Keratinocyte (primary cell): ENCODE measurements at regions not wholly inside any gene's neighbourhood (a gene's known extent, or its start where the extent isn't known, plus 50 kb on each side); places are given as distances from the start of the nearest gene placed in this dataset.

Experiments used
- EZH2 ChIP-seq: IDR thresholded peaks from one replicate; pipeline ENCODE4 v1.6.1; 2012; ENCODE audit warnings: inconsistent platforms, mild to moderate bottlenecking, low read length, moderate library complexity
- TF ChIP-seq, protein P1 (sequence below), 3 experiments: IDR thresholded peaks in 1 of 3; conservative IDR thresholded peaks in 1 of 3; optimal IDR thresholded peaks in 1 of 3; 2 replicates in 2 of 3; 3 replicates in 1 of 3; pipeline versions ENCODE3 to v1.5.1; 2011; ENCODE audit warnings: low read length in 3 of 3, mild to moderate bottlenecking in 3 of 3, moderate library complexity in 2 of 3, control low read depth in 1 of 3, inconsistent platforms in 1 of 3; ENCODE audit not compliant: insufficient read depth in 2 of 3; ENCODE audit errors: extremely low read depth in 1 of 3

DNA sequence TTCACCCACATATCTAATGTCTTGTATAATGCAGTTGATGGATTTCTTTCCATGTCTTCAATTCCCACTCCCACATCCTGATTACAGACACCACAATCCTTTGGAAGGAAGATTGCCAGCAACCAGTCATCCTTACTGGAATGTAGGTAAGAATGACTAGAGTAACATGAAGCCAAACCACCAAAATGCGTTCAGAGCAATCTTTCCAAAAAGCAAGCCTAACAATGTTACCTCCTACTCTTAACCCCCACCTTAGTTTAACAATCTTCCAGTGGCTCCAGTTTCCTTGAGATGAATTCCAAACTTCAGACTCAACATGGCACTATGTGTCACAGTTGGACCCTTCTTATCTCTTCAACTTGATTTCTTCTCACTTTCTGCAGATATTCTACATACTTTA lies 685.6 kb downstream of the DOK5 start:
- TF ChIP-seq, protein P1, sequence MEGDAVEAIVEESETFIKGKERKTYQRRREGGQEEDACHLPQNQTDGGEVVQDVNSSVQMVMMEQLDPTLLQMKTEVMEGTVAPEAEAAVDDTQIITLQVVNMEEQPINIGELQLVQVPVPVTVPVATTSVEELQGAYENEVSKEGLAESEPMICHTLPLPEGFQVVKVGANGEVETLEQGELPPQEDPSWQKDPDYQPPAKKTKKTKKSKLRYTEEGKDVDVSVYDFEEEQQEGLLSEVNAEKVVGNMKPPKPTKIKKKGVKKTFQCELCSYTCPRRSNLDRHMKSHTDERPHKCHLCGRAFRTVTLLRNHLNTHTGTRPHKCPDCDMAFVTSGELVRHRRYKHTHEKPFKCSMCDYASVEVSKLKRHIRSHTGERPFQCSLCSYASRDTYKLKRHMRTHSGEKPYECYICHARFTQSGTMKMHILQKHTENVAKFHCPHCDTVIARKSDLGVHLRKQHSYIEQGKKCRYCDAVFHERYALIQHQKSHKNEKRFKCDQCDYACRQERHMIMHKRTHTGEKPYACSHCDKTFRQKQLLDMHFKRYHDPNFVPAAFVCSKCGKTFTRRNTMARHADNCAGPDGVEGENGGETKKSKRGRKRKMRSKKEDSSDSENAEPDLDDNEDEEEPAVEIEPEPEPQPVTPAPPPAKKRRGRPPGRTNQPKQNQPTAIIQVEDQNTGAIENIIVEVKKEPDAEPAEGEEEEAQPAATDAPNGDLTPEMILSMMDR (optimal IDR thresholded peaks at IDR 0.05 in 1 of 3, IDR thresholded peaks at IDR 0.05 in 1 of 3, conservative IDR thresholded peaks at IDR 0.05 in 1 of 3; ENCODE audit: extremely low read depth in 1 of 3, insufficient read depth in 2 of 3, low read length in 3 of 3): no peak
- TF ChIP-seq EZH2: no peak
